OCI-LY1 (cell line): ENCODE measurements at regions not wholly inside any gene's neighbourhood (a gene's known extent, or its start where the extent isn't known, plus 50 kb on each side); places are given as distances from the start of the nearest gene placed in this dataset.

Experiments
- H2AFZ ChIP-seq: fragments of 200-600 bp; sonication (generic), shearing (Covaris generic); 2 replicates; pipeline ENCODE4 v1.6.0; 2014; ENCODE audit warnings: antibody characterized with exemption, mild to moderate bottlenecking, low read length
- H3F3A ChIP-seq: fragments of 200-600 bp; sonication (generic), shearing (Covaris generic); 2 replicates; pipeline ENCODE4 v1.6.0; 2014; ENCODE audit warnings: mild to moderate bottlenecking, antibody characterized with exemption, low read length, moderate library complexity; ENCODE audit not compliant: insufficient read depth
- H3K27ac ChIP-seq: fragments of 200-600 bp; sonication (generic); 2 replicates; pipeline ENCODE4 v1.5.1; 2014; ENCODE audit warnings: low read length, mixed run types, mild to moderate bottlenecking, low read depth; ENCODE audit not compliant: poor library complexity, severe bottlenecking
- H3K27me3 ChIP-seq: fragments of 200-600 bp; sonication (generic); 2 replicates; pipeline ENCODE4 v1.6.0; 2014; ENCODE audit warnings: antibody characterized with exemption, mild to moderate bottlenecking, low read length, moderate library complexity; ENCODE audit not compliant: insufficient read depth
- H3K36me3 ChIP-seq: fragments of 200-600 bp; sonication (generic); 2 replicates; pipeline ENCODE4 v1.6.1; 2014; ENCODE audit warnings: mild to moderate bottlenecking, antibody characterized with exemption, low read length, moderate library complexity, mixed read lengths; ENCODE audit not compliant: insufficient read depth
- H3K4me1 ChIP-seq: fragments of 200-600 bp; sonication (generic); 2 replicates; pipeline ENCODE4 v1.5.1; 2014; ENCODE audit warnings: mild to moderate bottlenecking, low read length, moderate library complexity; ENCODE audit not compliant: insufficient read depth, severe bottlenecking
- H3K4me2 ChIP-seq: fragments of 200-600 bp; sonication (generic), shearing (Covaris generic); 2 replicates; pipeline ENCODE4 v1.6.1; 2014; ENCODE audit warnings: low read length
- H3K4me3 ChIP-seq: fragments of 200-600 bp; sonication (generic); 2 replicates; pipeline ENCODE4 v1.5.1; 2014; ENCODE audit warnings: low read length, low read depth, mild to moderate bottlenecking, mixed read lengths; ENCODE audit not compliant: poor library complexity, severe bottlenecking
- H3K79me2 ChIP-seq: fragments of 200-600 bp; shearing (Covaris generic); 2 replicates; pipeline ENCODE4 v1.6.1; 2016; ENCODE audit warnings: mixed run types, low read length, mixed read lengths; ENCODE audit not compliant: insufficient read depth
- H3K9ac ChIP-seq: fragments of 200-600 bp; sonication (generic), shearing (Covaris generic); 2 replicates; pipeline ENCODE4 v1.6.1; 2014; ENCODE audit warnings: mild to moderate bottlenecking, low read length, mixed read lengths
- H3K9me2 ChIP-seq: fragments of 200-600 bp; sonication (generic), shearing (Covaris generic); 2 replicates; pipeline ENCODE4 v1.6.1; 2014; ENCODE audit warnings: low read depth, mild to moderate bottlenecking, low read length, mixed read lengths
- H3K9me3 ChIP-seq: fragments of 200-600 bp; shearing (Covaris generic); 2 replicates; pipeline ENCODE4 v1.6.1; 2014; ENCODE audit warnings: low read length, mixed read lengths
- H4K20me1 ChIP-seq: fragments of 200-600 bp; sonication (generic), shearing (Covaris generic); 2 replicates; pipeline ENCODE4 v1.6.0; 2016; ENCODE audit warnings: mild to moderate bottlenecking, low read length; ENCODE audit not compliant: insufficient read depth
- CTCF ChIP-seq: fragments of 200-600 bp; sonication (generic), shearing (Covaris generic); IDR thresholded peaks from 2 replicates; pipeline ENCODE4 v1.5.1; 2017; ENCODE audit warnings: mild to moderate bottlenecking, antibody characterized with exemption, low read length, moderate library complexity, mixed read lengths
- EZH2 ChIP-seq: fragments of 200-600 bp; sonication (generic), shearing (Covaris generic); IDR thresholded peaks from 2 replicates; pipeline ENCODE4 v1.8.0; 2017; ENCODE audit warnings: borderline replicate concordance, mixed run types, mild to moderate bottlenecking, antibody characterized with exemption, low read length, moderate library complexity, mixed read lengths

DNA sequence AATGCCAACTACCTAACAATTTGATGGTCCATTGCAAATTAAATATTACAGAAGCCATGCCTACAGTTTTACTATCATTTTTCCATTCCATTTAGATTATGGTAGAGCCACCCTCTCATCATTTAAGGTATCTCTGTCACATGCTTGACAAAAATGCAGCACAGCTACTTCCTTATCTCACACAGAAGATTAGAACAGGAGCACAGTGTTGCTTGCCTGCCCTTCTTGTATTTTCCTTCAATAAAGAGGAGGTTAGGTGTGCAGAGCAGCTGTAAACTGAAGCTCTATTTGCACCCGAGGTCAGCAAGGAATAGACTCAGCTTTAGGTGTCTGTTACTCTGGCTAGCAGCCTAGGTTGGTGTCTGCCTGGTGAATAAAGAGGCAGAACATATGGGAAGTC is 51.5 kb upstream of the ATP10B start:
- no peaks in the 10 kb centered on the region for H3K9me3 ChIP-seq

DNA sequence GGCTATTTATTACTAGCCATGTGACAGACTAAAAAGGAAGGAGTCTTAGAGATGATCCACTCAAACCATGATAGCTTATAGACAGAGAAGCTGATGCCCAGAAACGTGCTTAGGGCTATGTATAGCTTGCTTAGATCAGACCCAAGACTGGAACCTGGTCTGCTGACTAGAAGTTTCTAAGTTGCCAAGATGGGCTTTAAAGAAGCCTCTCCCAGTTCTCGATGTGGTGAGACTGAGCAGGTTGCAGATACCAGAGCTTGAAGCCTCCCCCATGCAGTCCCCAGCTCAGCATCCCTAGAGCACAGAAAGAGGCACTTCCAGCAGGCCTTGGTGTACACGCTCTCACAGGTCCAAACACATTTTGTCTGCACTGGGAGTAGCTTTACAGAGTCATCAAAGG is 51.1 kb upstream of the ATP10B start:
- Histone ChIP-seq H3F3A (no peaks in the 10 kb centered on the region), H3K4me2 (no peak overlapping the region), H3K79me2 (no peaks in the 10 kb centered on the region), H3K9ac (no peak overlapping the region), H3K27ac (no peak overlapping the region), H4K20me1 (no peaks in the 10 kb centered on the region), H2AFZ (no peak overlapping the region), H3K9me2 (no peaks in the 10 kb centered on the region), H3K9me3 (no peaks in the 10 kb centered on the region), H3K36me3 (no peaks in the 10 kb centered on the region), H3K4me3 (no peak overlapping the region), H3K27me3 (no peaks in the 10 kb centered on the region), H3K4me1 (no peaks in the 10 kb centered on the region)
- no peak for TF ChIP-seq EZH2
- no peak for TF ChIP-seq CTCF

More for the DNA sequence above, 51.5 kb upstream of the ATP10B start:
- no peaks in the 10 kb centered on the region for H3K36me3 ChIP-seq
- H3F3A ChIP-seq, result no peaks in the 10 kb centered on the region
- H3K27ac ChIP-seq, result no peak overlapping the region
- no peaks in the 10 kb centered on the region for H3K79me2 ChIP-seq
- H4K20me1 ChIP-seq, result no peaks in the 10 kb centered on the region
- no peak for TF ChIP-seq EZH2
- TF ChIP-seq CTCF, result no peak
- H3K4me1 ChIP-seq, result no peaks in the 10 kb centered on the region
- no peaks in the 10 kb centered on the region for H3K27me3 ChIP-seq
- H3K9me2 ChIP-seq, result no peaks in the 10 kb centered on the region
- H2AFZ ChIP-seq, result no peak overlapping the region
- H3K4me3 ChIP-seq, result no peak overlapping the region
- no peak overlapping the region for H3K4me2 ChIP-seq
- H3K9ac ChIP-seq, result no peak overlapping the region
